Vagina (tissue), 2 donors: ENCODE measurements at regions not wholly inside any gene's neighbourhood (a gene's known extent, or its start where the extent isn't known, plus 50 kb on each side); places are given as distances from the start of the nearest gene placed in this dataset.
"Not testable (repeated sequence)": the region's sequence is repeated elsewhere in the genome, so short reads cannot be mapped to it uniquely, and the experiment has no call there.

Experiments
- POLR2A ChIP-seq, 2 donors: fragments of 450-650 bp; IDR thresholded peaks; one replicate each; pipeline ENCODE4 v1.6.1; 2017; ENCODE audit warnings: antibody characterized with exemption in 2 of 2, mild to moderate bottlenecking in 2 of 2, moderate library complexity in 2 of 2
- TF ChIP-seq, protein P1 (sequence below), 3 experiments: fragments of 450-650 bp in 2 of 3; fragments of 200-600 bp in 1 of 3; sonication (generic) in 1 of 3; IDR thresholded peaks; one replicate each; pipeline ENCODE4 v1.5.1; 2017 to 2019; ENCODE audit warnings: antibody characterized with exemption in 3 of 3, mild to moderate bottlenecking in 2 of 3, moderate library complexity in 2 of 3

DNA sequence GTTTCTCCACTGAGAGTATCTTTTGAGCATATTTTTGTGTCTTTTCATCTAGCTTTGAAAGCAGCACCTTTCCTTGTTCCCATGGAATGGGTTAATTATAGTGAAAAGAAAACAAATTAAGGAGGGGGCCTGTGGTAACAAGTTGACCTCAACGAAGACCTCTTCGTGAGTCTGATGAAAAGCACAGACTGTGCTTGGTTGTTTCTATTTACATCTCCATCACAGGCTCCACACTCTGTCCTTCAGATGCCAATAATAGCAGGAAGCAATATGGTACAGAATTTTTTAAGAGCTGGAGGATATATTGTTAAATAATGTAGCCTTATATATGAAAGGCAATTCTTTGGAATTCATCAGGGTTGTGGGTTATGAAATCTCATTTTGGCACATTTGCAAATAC, 366.7 kb upstream of the OR4C13 start:
- TF ChIP-seq, protein P1, sequence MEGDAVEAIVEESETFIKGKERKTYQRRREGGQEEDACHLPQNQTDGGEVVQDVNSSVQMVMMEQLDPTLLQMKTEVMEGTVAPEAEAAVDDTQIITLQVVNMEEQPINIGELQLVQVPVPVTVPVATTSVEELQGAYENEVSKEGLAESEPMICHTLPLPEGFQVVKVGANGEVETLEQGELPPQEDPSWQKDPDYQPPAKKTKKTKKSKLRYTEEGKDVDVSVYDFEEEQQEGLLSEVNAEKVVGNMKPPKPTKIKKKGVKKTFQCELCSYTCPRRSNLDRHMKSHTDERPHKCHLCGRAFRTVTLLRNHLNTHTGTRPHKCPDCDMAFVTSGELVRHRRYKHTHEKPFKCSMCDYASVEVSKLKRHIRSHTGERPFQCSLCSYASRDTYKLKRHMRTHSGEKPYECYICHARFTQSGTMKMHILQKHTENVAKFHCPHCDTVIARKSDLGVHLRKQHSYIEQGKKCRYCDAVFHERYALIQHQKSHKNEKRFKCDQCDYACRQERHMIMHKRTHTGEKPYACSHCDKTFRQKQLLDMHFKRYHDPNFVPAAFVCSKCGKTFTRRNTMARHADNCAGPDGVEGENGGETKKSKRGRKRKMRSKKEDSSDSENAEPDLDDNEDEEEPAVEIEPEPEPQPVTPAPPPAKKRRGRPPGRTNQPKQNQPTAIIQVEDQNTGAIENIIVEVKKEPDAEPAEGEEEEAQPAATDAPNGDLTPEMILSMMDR (IDR thresholded peaks at IDR 0.05) = not testable (repeated sequence)
- TF ChIP-seq POLR2A (IDR thresholded peaks at IDR 0.05) = not testable (repeated sequence)
